ENCODE measurements at regions not wholly inside any gene's neighbourhood (a gene's known extent, or its start where the extent isn't known, plus 50 kb on each side); places are given as distances from the start of the nearest gene placed in this dataset.

DNA sequence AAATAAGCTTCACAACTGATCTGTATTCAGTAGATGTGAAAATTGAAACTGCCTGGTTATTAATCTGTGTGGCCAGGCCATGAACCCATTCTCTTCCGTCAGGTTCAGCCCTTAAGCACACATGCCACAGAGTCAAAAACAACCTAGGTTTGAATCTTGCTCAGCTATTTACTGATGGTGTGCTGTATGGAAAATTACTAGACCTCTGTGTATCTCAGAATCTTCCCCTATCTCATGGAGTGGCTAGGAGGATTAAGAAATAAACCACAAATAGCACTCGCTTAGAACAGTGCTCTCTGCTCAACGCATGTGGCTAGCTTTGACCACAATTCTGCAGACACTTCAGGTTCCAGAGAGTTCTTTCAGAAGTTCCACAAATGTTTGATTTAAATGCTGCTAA lies 240.7 kb upstream of the PLEKHG7 start (continued):
- TF ChIP-seq RELB (IDR thresholded peaks at IDR 0.05; ENCODE audit: low read depth), result peak; percentile 63
- no peak for TF ChIP-seq NFYB (IDR thresholded peaks at IDR 0.05; ENCODE audit: insufficient read depth, low read depth, low read length)
- no peak for TF ChIP-seq ZNF384 (IDR thresholded peaks at IDR 0.05; ENCODE audit: borderline replicate concordance, low read depth, low read length)
- no peak for TF ChIP-seq RAD51 (IDR thresholded peaks at IDR 0.05)
- TF ChIP-seq FOXK2 (IDR thresholded peaks at IDR 0.05), result no peak
- TF ChIP-seq NFIC (IDR thresholded peaks at IDR 0.05; ENCODE audit: low read depth, low read length), result peak; percentile 85
- peak; percentile 85 for TF ChIP-seq ZNF217 (IDR thresholded peaks at IDR 0.05)
- TF ChIP-seq SUPT20H (IDR thresholded peaks at IDR 0.05; ENCODE audit: borderline replicate concordance, control insufficient read depth, low read depth, low read length), result no peak
- peak; percentile 74 for TF ChIP-seq MTA2 (IDR thresholded peaks at IDR 0.05; ENCODE audit: low read depth)
- peak; percentile 64 for TF ChIP-seq GATAD2B (conservative IDR thresholded peaks at IDR 0.05; ENCODE audit: low read depth)
- no peak for TF ChIP-seq NR2C1 (IDR thresholded peaks at IDR 0.05)
- TF ChIP-seq ZSCAN29 (IDR thresholded peaks at IDR 0.05), result no peak
- TF ChIP-seq, protein P1, sequence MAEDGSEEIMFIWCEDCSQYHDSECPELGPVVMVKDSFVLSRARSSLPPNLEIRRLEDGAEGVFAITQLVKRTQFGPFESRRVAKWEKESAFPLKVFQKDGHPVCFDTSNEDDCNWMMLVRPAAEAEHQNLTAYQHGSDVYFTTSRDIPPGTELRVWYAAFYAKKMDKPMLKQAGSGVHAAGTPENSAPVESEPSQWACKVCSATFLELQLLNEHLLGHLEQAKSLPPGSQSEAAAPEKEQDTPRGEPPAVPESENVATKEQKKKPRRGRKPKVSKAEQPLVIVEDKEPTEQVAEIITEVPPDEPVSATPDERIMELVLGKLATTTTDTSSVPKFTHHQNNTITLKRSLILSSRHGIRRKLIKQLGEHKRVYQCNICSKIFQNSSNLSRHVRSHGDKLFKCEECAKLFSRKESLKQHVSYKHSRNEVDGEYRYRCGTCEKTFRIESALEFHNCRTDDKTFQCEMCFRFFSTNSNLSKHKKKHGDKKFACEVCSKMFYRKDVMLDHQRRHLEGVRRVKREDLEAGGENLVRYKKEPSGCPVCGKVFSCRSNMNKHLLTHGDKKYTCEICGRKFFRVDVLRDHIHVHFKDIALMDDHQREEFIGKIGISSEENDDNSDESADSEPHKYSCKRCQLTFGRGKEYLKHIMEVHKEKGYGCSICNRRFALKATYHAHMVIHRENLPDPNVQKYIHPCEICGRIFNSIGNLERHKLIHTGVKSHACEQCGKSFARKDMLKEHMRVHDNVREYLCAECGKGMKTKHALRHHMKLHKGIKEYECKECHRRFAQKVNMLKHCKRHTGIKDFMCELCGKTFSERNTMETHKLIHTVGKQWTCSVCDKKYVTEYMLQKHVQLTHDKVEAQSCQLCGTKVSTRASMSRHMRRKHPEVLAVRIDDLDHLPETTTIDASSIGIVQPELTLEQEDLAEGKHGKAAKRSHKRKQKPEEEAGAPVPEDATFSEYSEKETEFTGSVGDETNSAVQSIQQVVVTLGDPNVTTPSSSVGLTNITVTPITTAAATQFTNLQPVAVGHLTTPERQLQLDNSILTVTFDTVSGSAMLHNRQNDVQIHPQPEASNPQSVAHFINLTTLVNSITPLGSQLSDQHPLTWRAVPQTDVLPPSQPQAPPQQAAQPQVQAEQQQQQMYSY (CRISPR knock-in tag; IDR thresholded peaks at IDR 0.05), result no peak
- TF ChIP-seq STAT3 (IDR thresholded peaks at IDR 0.05; ENCODE audit: low read depth, low read length), result no peak
- no peak for TF ChIP-seq HDAC2 (IDR thresholded peaks at IDR 0.05)
- TF ChIP-seq BMI1 (IDR thresholded peaks at IDR 0.05; ENCODE audit: borderline replicate concordance), result no peak
- no peak for TF ChIP-seq KDM1A (IDR thresholded peaks at IDR 0.05; ENCODE audit: borderline replicate concordance)
- TF ChIP-seq E2F8 (IDR thresholded peaks at IDR 0.05; ENCODE audit: low read depth, partially characterized antibody), result no peak
- TF ChIP-seq, protein P2, sequence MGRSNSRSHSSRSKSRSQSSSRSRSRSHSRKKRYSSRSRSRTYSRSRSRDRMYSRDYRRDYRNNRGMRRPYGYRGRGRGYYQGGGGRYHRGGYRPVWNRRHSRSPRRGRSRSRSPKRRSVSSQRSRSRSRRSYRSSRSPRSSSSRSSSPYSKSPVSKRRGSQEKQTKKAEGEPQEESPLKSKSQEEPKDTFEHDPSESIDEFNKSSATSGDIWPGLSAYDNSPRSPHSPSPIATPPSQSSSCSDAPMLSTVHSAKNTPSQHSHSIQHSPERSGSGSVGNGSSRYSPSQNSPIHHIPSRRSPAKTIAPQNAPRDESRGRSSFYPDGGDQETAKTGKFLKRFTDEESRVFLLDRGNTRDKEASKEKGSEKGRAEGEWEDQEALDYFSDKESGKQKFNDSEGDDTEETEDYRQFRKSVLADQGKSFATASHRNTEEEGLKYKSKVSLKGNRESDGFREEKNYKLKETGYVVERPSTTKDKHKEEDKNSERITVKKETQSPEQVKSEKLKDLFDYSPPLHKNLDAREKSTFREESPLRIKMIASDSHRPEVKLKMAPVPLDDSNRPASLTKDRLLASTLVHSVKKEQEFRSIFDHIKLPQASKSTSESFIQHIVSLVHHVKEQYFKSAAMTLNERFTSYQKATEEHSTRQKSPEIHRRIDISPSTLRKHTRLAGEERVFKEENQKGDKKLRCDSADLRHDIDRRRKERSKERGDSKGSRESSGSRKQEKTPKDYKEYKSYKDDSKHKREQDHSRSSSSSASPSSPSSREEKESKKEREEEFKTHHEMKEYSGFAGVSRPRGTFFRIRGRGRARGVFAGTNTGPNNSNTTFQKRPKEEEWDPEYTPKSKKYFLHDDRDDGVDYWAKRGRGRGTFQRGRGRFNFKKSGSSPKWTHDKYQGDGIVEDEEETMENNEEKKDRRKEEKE (IDR thresholded peaks at IDR 0.05), result no peak
- TF ChIP-seq YBX1 (IDR thresholded peaks at IDR 0.05), result no peak
- TF ChIP-seq, protein P3, sequence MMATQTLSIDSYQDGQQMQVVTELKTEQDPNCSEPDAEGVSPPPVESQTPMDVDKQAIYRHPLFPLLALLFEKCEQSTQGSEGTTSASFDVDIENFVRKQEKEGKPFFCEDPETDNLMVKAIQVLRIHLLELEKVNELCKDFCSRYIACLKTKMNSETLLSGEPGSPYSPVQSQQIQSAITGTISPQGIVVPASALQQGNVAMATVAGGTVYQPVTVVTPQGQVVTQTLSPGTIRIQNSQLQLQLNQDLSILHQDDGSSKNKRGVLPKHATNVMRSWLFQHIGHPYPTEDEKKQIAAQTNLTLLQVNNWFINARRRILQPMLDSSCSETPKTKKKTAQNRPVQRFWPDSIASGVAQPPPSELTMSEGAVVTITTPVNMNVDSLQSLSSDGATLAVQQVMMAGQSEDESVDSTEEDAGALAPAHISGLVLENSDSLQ (IDR thresholded peaks at IDR 0.05), result no peak

All from GM12878 (cell line).